ENCODE measurements at regions not wholly inside any gene's neighbourhood (a gene's known extent, or its start where the extent isn't known, plus 50 kb on each side); places are given as distances from the start of the nearest gene placed in this dataset.
"Not testable (repeated sequence)": the region's sequence is repeated elsewhere in the genome, so short reads cannot be mapped to it uniquely, and the experiment has no call there.

DNA sequence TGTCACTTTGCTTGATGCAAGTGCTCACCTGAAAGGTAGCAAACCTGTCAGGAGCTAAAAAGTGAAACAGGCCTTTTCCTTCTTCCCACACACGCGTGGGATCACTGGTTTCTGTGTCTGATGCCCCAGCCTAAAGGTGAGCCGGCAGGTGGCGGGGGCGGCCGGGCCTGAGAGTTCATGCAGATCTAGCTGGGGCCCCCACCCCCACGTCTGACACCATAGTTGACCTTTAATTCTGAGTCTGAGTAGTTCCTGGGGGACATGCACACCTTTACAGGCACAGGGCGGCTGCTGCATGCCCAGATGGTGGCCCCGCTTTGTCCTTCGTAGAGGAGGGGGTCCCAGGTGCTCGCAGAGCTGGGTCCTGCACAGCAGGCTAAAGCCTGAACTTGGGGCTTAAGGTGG lies 345.3 kb downstream of the TEX29 start:
- H3K9me3 ChIP-seq: no peaks in the 10 kb centered on the region
- DNase-seq (no peak), ATAC-seq (no peak)
- H3K4me1 ChIP-seq (ENCODE audit: low read depth): no peaks in the 10 kb centered on the region
- H3K4me3 ChIP-seq: no peak overlapping the region
- TF ChIP-seq, protein P1, sequence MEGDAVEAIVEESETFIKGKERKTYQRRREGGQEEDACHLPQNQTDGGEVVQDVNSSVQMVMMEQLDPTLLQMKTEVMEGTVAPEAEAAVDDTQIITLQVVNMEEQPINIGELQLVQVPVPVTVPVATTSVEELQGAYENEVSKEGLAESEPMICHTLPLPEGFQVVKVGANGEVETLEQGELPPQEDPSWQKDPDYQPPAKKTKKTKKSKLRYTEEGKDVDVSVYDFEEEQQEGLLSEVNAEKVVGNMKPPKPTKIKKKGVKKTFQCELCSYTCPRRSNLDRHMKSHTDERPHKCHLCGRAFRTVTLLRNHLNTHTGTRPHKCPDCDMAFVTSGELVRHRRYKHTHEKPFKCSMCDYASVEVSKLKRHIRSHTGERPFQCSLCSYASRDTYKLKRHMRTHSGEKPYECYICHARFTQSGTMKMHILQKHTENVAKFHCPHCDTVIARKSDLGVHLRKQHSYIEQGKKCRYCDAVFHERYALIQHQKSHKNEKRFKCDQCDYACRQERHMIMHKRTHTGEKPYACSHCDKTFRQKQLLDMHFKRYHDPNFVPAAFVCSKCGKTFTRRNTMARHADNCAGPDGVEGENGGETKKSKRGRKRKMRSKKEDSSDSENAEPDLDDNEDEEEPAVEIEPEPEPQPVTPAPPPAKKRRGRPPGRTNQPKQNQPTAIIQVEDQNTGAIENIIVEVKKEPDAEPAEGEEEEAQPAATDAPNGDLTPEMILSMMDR (IDR thresholded peaks at IDR 0.05): no peak
- H3K36me3 ChIP-seq (ENCODE audit: low read depth): no peaks in the 10 kb centered on the region
- intact Hi-C loops (cut with DNase I, micrococcal nuclease): no loop called here

DNA sequence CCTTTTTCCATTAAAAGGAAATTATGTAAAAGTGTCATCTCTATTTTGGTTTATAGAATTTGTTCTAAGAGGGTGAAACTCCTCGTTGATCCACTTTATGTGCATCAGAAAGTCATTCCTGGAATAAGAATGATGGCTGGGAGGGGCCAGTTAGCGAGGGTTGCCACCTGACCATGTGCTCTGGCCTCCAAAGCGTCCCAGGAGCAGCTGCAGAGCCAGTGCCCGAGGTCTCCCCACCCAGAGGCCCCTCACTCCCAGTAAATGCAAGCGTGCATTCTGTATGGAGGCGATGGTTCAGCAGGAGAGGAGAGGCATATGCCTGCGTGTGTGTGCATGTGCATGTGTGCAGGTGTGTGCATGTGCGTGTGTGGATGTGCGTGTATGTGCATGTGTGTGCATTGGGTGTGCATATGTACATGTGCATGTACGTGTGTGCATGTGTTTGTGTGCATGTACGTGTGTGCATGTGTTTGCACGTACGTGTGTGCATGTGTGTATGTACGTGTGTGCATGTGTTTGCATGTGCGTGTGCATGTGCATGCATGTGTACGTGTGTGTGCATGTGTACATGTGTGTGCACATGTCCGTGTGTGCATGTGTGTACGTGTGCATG lies 345.8 kb downstream of the TEX29 start:
- DNase-seq: no peak
- intact Hi-C loops (cut with DNase I, micrococcal nuclease): no loop called here
- no peaks in the 10 kb centered on the region for H3K9me3 ChIP-seq
- H3K36me3 ChIP-seq (ENCODE audit: low read depth): no peaks in the 10 kb centered on the region
- H3K4me3 ChIP-seq: no peak overlapping the region
- TF ChIP-seq, protein P1 (IDR thresholded peaks at IDR 0.05): no peak
- H3K4me1 ChIP-seq (ENCODE audit: low read depth): no peaks in the 10 kb centered on the region
- ATAC-seq: no peak

DNA sequence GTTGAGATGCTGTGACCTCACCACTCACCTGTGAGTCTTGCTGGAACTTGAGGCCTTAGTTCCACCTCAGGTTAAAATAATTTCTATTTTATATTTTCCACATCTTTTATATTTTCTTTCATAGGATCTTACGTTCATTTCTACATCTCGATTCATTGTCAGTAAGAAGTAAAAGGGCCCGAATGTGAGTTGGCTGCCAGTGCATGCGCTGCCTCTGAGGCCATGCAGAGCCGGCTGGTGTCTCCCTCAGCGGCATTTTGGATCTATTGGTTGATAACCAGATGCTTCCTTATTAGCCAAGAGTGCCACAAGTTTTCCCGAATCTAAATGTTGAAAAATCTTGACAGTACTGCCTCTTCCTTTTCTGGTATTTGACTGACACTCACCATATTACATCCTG lies 347.3 kb downstream of the TEX29 start:
- no peaks in the 10 kb centered on the region for H3K9me3 ChIP-seq
- intact Hi-C loops (cut with DNase I, micrococcal nuclease): no loop called here
- H3K4me1 ChIP-seq (ENCODE audit: low read depth): no peaks in the 10 kb centered on the region
- DNase-seq (no peak), ATAC-seq (no peak)
- H3K36me3 ChIP-seq (ENCODE audit: low read depth): no peaks in the 10 kb centered on the region
- H3K4me3 ChIP-seq: no peak overlapping the region
- TF ChIP-seq, protein P1 (IDR thresholded peaks at IDR 0.05): no peak

DNA sequence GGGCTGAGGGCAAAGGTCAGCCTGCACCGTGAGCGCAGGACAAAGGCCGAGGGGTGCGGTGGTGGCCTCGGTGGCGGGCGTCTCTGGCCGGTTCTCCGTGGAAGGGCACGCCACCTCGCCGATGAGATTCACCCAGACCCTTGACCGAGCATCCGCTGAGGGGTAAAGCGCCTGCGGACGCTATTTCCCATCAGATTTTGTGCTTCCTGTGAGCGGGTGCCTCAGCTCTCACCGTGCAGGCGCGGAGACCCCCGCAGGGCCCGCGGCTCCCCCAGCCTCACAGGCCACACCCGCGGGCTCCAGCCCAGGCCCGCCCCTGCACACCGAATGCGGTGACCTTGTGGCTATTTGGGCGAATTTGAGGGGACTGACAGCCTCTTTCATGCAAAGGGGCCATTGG lies 348.0 kb downstream of the TEX29 start:
- TF ChIP-seq, protein P1 (IDR thresholded peaks at IDR 0.05): no peak
- H3K9me3 ChIP-seq: no peaks in the 10 kb centered on the region
- DNase-seq (no peak), ATAC-seq (no peak)
- intact Hi-C loops (cut with DNase I, micrococcal nuclease): no loop called here
- no peaks in the 10 kb centered on the region for H3K36me3 ChIP-seq (ENCODE audit: low read depth)
- H3K4me3 ChIP-seq: no peak overlapping the region
- H3K4me1 ChIP-seq (ENCODE audit: low read depth): no peaks in the 10 kb centered on the region

DNA sequence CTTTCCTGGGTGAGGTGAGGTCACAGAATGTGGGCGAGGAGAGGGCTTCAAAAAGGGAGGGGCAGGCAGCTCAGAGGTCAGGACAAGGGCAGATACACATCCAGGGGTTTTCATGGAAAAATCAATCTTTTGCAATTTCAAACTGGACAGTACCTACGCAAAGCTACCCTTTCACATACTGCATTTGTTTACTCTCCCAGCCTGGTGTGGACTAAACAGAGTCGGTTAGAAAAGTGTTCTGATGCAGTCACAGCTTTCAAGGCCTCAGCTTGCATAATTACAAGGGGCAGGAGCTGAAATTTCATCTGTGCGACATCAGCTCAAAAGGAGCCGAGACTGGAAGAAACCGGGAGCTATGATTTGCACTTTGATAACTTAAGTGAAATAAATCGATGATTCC lies 351.8 kb downstream of the TEX29 start:
- DNase-seq; H3K9me3 ChIP-seq; intact Hi-C loops (cut with DNase I, micrococcal nuclease); H3K4me1 ChIP-seq (ENCODE audit: low read depth); ATAC-seq; H3K36me3 ChIP-seq (ENCODE audit: low read depth); H3K4me3 ChIP-seq: not testable (repeated sequence)

DNA sequence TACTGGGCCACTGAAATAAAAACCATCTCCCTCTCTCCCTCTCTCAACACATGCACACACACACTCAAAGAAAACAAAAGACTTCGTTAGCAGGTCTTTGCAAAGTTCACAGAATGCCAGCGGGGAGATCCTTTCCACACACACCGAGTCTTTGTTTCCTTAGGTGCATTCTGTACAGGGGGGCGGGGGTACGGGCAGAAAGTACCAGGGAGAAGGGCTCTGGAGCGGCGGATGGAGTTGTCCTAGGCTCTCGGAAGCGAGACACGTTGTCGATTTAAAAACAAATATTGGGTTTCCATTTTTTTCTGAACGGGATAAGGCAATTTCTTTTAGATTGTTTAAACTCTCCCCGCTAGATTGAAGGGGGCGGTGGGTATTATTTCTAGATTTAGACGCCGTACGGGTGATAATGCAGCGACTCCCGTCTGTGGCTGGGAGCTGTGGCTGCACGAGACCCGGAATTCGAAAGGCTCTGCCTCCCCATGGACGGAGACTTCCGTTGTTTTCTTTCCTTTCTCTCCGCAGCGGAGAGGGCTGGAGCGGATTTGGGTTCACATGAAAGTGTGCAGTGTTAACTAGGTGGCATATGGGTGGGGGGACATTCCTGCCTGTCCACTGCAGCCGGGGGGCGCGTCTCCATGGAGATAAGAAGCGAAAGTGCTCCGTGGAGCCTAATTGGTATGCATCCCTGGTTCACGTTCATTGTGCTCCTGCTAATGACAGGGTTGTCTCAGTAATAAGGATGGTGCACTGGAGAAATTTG lies 357.9 kb downstream of the TEX29 start:
- H3K9me3 ChIP-seq; H3K36me3 ChIP-seq (ENCODE audit: low read depth); ATAC-seq; intact Hi-C loops (cut with DNase I, micrococcal nuclease); DNase-seq; H3K4me1 ChIP-seq (ENCODE audit: low read depth); H3K4me3 ChIP-seq: not testable (repeated sequence)

DNA sequence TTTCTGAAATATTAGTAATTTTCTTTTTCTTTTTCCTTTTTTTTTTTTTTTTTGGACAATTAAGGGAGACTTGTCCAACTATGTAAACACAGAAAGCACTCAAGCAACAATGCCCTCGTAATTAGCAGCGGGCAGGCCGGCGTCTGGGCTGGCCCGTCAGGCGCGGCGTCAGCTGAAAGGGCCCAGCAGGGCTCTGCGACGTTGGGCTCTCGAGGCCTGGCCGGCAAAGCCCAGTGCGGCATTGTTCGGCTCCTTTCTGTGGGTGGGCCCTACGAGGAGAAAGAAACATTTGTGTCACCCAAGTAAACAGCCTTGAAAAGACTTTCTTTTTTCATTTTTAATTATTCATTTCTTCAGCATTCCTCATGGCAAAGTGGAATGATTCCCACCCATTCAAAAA lies 359.2 kb downstream of the TEX29 start:
- intact Hi-C loops (cut with DNase I, micrococcal nuclease); H3K4me3 ChIP-seq; DNase-seq; H3K4me1 ChIP-seq (ENCODE audit: low read depth); H3K36me3 ChIP-seq (ENCODE audit: low read depth); H3K9me3 ChIP-seq; ATAC-seq: not testable (repeated sequence)

DNA sequence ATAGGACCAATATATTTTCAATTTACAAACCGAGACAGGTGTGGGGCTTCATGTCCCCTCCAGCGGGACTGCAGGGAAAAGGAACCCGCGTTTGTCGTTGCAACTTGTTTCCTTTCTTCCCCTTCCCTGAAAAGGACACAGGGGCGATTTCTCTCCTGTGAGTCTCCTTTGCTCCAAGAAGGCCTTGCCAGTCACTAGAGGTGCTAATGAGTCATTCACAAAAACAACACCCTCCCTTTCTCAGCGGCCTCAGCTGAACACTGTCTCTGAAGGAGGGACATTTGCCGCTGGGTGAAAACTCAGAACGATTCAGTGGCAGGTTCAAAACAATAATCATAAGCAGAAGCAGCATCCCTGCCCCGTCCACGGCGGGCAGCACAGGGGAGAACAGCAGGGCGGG lies 359.7 kb downstream of the TEX29 start:
- H3K4me1 ChIP-seq (ENCODE audit: low read depth); H3K4me3 ChIP-seq; H3K9me3 ChIP-seq; DNase-seq; H3K36me3 ChIP-seq (ENCODE audit: low read depth); ATAC-seq; intact Hi-C loops (cut with DNase I, micrococcal nuclease): not testable (repeated sequence)

DNA sequence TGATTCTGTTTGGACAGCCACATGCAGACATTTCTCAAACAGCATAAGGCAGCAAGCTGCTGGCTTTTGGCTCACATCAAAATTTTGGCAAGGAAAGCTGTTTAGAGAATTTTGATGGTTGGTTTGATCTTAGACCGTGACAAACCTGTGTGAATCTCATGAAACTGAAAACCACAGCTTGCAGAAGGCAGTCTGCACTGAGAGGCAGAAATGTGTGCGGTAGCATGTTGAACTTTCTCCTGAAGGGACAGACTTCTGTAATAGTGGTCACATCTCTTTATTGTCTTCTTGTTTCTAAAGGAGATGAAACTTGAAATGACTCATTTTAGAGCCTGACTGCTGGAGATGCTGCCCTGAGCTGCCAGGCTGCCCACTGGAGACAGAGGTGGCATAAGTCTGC lies 371.6 kb downstream of the TEX29 start:
- DNase-seq; intact Hi-C loops (cut with DNase I, micrococcal nuclease); H3K4me1 ChIP-seq (ENCODE audit: low read depth); H3K36me3 ChIP-seq (ENCODE audit: low read depth); ATAC-seq; H3K4me3 ChIP-seq; H3K9me3 ChIP-seq: not testable (repeated sequence)

DNA sequence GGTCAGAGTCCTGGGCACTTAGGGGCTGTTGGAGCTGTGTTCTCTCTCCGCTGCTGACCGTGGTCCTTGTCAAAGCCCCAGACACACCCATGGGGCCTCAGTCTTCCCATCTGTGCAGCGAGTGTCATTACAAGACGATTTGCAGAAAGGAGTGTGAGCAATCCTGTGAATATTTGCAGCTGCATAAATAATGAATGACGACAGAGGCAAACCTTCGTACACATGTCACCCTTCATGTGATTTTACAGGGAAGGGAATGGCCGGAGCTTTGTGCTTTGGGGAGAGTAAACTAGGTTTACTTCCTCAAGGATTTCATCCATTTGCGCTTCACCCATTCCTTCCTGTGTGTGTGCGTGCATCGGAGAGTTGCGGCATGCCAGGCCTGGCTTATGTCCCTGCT lies 370.8 kb upstream of the SOX1 start:
- DNase-seq, ATAC-seq: not testable (repeated sequence)

More for the DNA sequence above, 370.8 kb upstream of the SOX1 start:
- H3K4me1 ChIP-seq (ENCODE audit: low read depth); H3K9me3 ChIP-seq; intact Hi-C loops (cut with DNase I, micrococcal nuclease); H3K36me3 ChIP-seq (ENCODE audit: low read depth); H3K4me3 ChIP-seq: not testable (repeated sequence)

Data from mucosa of descending colon (tissue), 3 donors.